ENCODE measurements at regions not wholly inside any gene's neighbourhood (a gene's known extent, or its start where the extent isn't known, plus 50 kb on each side); places are given as distances from the start of the nearest gene placed in this dataset.

DNA sequence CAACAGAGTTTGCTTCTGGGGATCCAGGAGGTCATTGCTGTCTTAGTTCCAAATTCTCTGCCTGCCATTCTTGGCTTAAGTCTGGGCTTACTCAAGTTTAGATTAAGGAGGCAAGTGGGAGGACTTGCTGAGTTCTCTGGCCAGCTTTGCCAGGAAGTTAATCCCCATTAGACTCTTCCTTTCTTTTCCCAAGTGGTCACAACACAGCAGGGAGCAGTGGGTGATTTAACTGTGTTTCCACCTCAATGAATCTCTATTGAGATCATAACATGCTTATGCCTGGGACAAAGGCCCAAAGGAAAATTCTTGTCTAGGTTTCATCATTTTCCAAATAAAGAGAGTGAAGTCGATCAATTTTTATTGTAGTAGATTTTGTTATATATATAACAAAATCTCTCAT lies 1159.6 kb downstream of the SORCS3 start:
- TF ChIP-seq EZH2phosphoT487 (conservative IDR thresholded peaks at IDR 0.05; ENCODE audit: low read length) = no peak
- TF ChIP-seq, protein P1, sequence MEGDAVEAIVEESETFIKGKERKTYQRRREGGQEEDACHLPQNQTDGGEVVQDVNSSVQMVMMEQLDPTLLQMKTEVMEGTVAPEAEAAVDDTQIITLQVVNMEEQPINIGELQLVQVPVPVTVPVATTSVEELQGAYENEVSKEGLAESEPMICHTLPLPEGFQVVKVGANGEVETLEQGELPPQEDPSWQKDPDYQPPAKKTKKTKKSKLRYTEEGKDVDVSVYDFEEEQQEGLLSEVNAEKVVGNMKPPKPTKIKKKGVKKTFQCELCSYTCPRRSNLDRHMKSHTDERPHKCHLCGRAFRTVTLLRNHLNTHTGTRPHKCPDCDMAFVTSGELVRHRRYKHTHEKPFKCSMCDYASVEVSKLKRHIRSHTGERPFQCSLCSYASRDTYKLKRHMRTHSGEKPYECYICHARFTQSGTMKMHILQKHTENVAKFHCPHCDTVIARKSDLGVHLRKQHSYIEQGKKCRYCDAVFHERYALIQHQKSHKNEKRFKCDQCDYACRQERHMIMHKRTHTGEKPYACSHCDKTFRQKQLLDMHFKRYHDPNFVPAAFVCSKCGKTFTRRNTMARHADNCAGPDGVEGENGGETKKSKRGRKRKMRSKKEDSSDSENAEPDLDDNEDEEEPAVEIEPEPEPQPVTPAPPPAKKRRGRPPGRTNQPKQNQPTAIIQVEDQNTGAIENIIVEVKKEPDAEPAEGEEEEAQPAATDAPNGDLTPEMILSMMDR (IDR thresholded peaks at IDR 0.05; ENCODE audit: insufficient read depth, low read length, poor library complexity, severe bottlenecking) = no peak
